Activated T-helper 17 cell treated with anti-CD3 and anti-CD28 coated beads, Interleukin-2, amount 50 U/mL, for 72 hours (primary cell): ENCODE measurements at regions not wholly inside any gene's neighbourhood (a gene's known extent, or its start where the extent isn't known, plus 50 kb on each side); places are given as distances from the start of the nearest gene placed in this dataset.

Source experiments
- ATAC-seq: fragments of 150-1000 bp; cut with Tn5 transposase; replicated peaks from 2 replicates; pipeline ENCODE4 v1.10.0; 2021; ENCODE audit warnings: mild to moderate bottlenecking, moderate library complexity
- H3K27ac Mint-ChIP-seq: one replicate; pipeline ENCODE4 v1.8.0; 2022; ENCODE audit warnings: mixed read lengths
- H3K27me3 Mint-ChIP-seq: one replicate; pipeline ENCODE4 v1.8.0; 2022; ENCODE audit warnings: mixed read lengths
- H3K36me3 Mint-ChIP-seq: one replicate; pipeline ENCODE4 v1.8.0; 2022; ENCODE audit warnings: low read depth, mild to moderate bottlenecking, mixed read lengths
- H3K4me1 Mint-ChIP-seq: one replicate; pipeline ENCODE4 v1.8.0; 2022; ENCODE audit warnings: mixed read lengths
- H3K4me3 Mint-ChIP-seq: one replicate; pipeline ENCODE4 v1.8.0; 2022; ENCODE audit warnings: mild to moderate bottlenecking, mixed read lengths
- H3K9me3 Mint-ChIP-seq: one replicate; pipeline ENCODE4 v1.8.0; 2022; ENCODE audit warnings: mixed read lengths

DNA sequence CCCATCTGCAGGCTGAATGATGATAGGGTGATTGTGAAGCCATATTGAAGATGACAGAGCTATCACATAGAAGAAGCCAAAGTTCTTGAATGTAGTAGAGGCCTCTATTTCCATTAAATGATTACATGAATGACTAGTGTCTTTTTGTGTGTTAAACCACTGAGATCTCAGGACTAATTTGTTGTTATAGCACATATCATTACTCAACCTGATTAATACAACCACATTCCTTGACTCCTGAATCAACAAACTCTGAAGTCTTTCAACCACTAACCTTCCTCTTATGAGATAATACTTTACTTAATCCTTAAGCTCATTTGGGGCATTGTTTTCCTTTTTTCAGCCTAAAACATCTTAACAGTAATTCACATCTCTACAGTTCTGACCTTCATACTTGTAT, 564.5 kb upstream of the ADAMTS9 start:
- no peak overlapping the region for H3K27ac Mint-ChIP-seq
- H3K4me1 Mint-ChIP-seq: no peaks in the 10 kb centered on the region
- peaks cover 9% of the 10 kb centered on the region for H3K9me3 Mint-ChIP-seq
- no peak for ATAC-seq
- no peaks in the 10 kb centered on the region for H3K36me3 Mint-ChIP-seq
- H3K4me3 Mint-ChIP-seq: no peak overlapping the region
- no peaks in the 10 kb centered on the region for H3K27me3 Mint-ChIP-seq

DNA sequence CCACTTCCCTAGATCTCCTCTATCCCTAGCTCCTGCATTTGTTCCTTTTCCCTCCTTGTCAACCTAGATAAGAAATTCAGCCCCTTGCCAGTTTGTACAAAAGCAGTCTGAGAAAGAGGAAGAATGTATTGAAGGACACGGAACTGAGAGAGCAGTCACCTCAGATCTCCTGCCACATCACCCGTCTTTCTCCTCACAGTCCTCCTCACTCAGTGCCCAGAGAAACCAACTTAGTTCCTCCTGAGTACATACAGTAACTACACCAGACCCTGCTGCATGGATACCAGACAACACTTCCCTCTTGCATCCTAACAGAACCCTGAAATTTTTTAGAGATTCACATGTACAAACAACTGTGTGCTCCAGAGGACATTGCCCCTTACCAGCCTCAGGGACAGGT, 563.6 kb upstream of the ADAMTS9 start:
- no peaks in the 10 kb centered on the region for H3K36me3 Mint-ChIP-seq
- no peak for ATAC-seq
- no peaks in the 10 kb centered on the region for H3K4me1 Mint-ChIP-seq
- H3K27ac Mint-ChIP-seq: no peak overlapping the region
- H3K27me3 Mint-ChIP-seq: no peaks in the 10 kb centered on the region
- no peak overlapping the region for H3K4me3 Mint-ChIP-seq
- peaks cover 9% of the 10 kb centered on the region for H3K9me3 Mint-ChIP-seq

DNA sequence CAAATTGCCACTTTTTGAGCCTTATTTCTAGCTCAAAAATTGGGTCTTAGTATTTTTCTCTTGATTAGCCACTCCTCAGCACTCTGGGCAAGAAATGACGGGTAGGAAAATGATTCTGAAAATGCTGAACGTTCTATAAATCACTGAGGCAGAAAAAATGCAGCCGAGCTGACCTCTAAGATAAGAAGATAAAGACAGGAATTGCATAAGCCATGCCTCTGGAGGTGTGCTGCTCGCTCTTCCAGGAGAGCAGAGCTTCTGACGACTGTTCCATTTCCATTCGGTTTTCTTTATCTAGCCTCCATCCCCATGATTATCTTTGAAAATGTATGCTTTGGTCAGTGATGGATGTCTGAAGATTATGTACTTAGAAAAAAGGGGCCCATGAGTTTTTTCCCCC, 558.8 kb upstream of the ADAMTS9 start:
- H3K36me3 Mint-ChIP-seq: no peaks in the 10 kb centered on the region
- H3K27ac Mint-ChIP-seq: no peak overlapping the region
- H3K4me1 Mint-ChIP-seq: no peaks in the 10 kb centered on the region
- no peak overlapping the region for H3K4me3 Mint-ChIP-seq
- H3K9me3 Mint-ChIP-seq: peaks cover 9% of the 10 kb centered on the region
- H3K27me3 Mint-ChIP-seq: no peaks in the 10 kb centered on the region
- no peak for ATAC-seq

DNA sequence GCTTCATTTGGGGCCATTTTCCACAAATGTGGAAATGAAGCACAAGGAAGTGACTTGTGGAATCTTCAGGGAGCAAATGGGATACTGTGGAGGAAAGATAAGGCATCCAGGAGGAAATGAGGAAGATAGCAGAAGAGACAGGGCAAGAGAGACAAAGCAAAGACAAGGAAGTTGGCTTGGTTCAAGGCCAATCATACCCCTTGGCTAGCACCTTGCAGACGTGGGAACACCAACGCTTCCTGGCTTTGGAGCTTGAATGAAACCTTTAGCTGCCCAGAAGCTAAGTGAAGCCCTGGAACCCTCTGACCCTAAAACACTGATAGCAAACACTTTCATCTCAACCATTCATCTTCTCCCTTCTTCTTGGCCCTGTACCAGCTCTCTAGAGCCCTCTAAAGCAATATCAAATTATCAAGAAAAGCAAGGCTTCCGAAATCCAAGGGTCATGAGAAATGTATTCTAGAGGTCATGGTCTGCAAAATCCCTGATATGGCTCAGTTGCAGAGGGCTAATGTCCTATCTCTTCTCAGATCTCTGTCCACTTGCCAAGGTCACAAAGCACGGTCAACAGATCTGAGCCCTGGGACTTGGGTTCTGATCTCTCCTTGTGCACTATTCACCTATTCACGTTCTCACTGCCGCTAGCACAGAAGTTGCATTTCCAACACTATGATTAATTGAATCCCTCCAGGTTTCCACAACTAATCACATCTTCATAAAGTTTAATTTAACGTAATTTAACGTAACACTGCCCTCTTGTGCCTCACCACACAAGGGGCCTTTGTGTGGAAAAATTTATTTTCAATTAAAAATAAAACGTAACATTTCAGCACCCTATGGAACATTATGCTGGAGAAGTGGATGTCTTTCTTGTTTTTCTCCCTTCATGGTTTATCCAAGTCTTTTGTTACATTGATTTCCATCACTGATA, 557.6 kb upstream of the ADAMTS9 start:
- no peak overlapping the region for H3K27ac Mint-ChIP-seq
- H3K9me3 Mint-ChIP-seq: peaks cover 17% of the 10 kb centered on the region
- no peaks in the 10 kb centered on the region for H3K4me1 Mint-ChIP-seq
- H3K27me3 Mint-ChIP-seq: no peaks in the 10 kb centered on the region
- no peak for ATAC-seq
- H3K36me3 Mint-ChIP-seq: no peaks in the 10 kb centered on the region
- H3K4me3 Mint-ChIP-seq: no peak overlapping the region

DNA sequence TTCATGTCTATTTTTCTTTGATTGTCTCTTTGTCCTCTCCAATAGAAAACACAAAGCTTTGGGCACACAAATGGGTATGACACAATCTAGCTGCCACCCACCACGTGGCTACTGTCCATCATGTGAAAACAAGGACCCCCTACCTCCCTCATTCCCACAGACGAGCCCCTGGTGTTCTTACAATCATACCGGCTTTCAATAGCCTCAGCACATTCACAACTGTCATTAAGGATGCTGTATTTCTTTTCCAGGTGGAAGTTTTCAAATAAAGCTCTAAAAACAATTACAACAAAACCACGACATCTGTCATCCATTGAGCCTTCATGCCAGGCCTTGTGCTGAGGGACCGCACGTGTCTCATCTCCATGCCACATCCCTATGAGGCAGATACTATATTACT, 552.6 kb upstream of the ADAMTS9 start:
- Mint-ChIP-seq H3K27ac (no peak overlapping the region), H3K9me3 (peaks cover 21% of the 10 kb centered on the region), H3K4me3 (no peak overlapping the region), H3K4me1 (no peaks in the 10 kb centered on the region), H3K27me3 (no peaks in the 10 kb centered on the region), H3K36me3 (no peaks in the 10 kb centered on the region)
- ATAC-seq: no peak

GRCh38 chr3:65238652-65239051, 550.9 kb upstream of the ADAMTS9 start:
- Mint-ChIP-seq H3K4me3 (no peak overlapping the region), H3K4me1 (no peaks in the 10 kb centered on the region), H3K36me3 (no peaks in the 10 kb centered on the region), H3K9me3 (peaks cover 21% of the 10 kb centered on the region), H3K27me3 (no peaks in the 10 kb centered on the region), H3K27ac (no peak overlapping the region)
- no peak for ATAC-seq

DNA sequence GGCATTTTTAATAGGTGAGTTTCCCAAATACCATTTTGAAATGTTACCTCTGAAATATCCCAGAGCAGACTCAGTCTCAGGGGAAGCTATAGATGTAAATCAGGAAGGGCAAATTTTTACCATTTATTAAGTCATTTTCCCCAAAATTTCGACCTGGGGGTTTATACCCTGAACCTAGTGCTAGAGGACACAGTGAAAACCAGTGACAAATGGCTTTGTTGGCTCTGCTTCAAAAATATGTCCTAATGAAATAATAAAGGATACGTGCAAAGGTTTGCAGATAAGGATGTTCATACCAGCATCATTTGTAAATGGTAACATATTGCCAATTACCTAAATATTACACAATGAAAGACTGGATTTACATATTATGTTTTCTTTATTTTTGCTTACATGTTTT, 546.7 kb upstream of the ADAMTS9 start:
- ATAC-seq: no peak
- Mint-ChIP-seq H3K27me3 (no peaks in the 10 kb centered on the region), H3K4me3 (no peak overlapping the region), H3K27ac (no peak overlapping the region), H3K4me1 (no peaks in the 10 kb centered on the region), H3K36me3 (no peaks in the 10 kb centered on the region), H3K9me3 (peaks cover 14% of the 10 kb centered on the region)

GRCh38 chr3:65233561-65233960, 545.8 kb upstream of the ADAMTS9 start:
- H3K27ac Mint-ChIP-seq: no peak overlapping the region
- no peak for ATAC-seq
- H3K9me3 Mint-ChIP-seq: peaks cover 15% of the 10 kb centered on the region
- H3K36me3 Mint-ChIP-seq: no peaks in the 10 kb centered on the region
- no peaks in the 10 kb centered on the region for H3K4me1 Mint-ChIP-seq
- H3K4me3 Mint-ChIP-seq: no peak overlapping the region
- H3K27me3 Mint-ChIP-seq: no peaks in the 10 kb centered on the region

DNA sequence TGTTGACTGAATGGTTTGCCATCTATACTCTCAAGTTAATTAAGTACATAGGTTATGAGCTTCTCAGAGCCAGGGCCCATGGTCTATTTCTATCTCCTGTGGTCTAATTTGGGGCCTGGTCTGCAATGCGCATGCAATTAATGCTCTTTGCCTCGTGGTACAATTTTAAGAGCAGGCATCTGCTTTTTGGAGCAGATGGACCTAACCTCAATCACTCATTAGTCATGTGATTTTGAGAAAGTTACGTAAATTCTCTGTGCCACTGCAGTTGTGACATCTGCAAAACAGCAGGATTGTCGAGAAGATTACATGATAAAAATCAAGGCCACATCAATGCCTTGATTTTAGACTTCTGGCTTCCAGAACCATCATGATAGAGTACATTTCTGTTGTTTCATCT, 543.7 kb upstream of the ADAMTS9 start:
- Mint-ChIP-seq H3K4me3 (no peak overlapping the region), H3K27ac (no peak overlapping the region), H3K4me1 (no peaks in the 10 kb centered on the region)

GRCh38 chr3:65230261-65231139, 542.7 kb upstream of the ADAMTS9 start:
- H3K9me3 Mint-ChIP-seq: peaks cover 8% of the 10 kb centered on the region
- H3K4me3 Mint-ChIP-seq: no peak overlapping the region
- H3K27me3 Mint-ChIP-seq: no peaks in the 10 kb centered on the region
- no peak overlapping the region for H3K27ac Mint-ChIP-seq
- ATAC-seq: no peak
- H3K36me3 Mint-ChIP-seq: no peaks in the 10 kb centered on the region
- no peaks in the 10 kb centered on the region for H3K4me1 Mint-ChIP-seq

More for the DNA sequence above, 543.7 kb upstream of the ADAMTS9 start:
- H3K27me3 Mint-ChIP-seq: no peaks in the 10 kb centered on the region
- H3K9me3 Mint-ChIP-seq: peaks cover 12% of the 10 kb centered on the region
- ATAC-seq: no peak
- H3K36me3 Mint-ChIP-seq: no peaks in the 10 kb centered on the region

DNA sequence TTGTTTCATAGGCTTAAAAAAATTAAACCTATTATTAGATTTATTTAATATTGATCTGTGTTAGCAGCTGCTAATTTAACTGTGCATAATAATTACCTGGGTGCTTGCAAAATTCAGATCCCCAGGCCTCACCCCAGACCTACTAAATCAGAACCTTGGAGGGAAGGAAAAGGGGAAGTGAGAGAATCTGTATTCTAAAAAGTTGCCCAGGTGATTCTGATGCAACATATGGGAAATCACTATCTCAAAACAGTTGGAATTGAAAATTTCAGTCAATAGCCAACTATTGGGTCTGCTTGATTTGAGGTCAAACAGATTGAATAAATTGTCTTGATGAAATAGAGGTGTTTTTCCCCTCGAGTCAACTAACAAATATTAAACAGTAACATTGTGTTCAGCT, 538.5 kb upstream of the ADAMTS9 start:
- H3K36me3 Mint-ChIP-seq: no peaks in the 10 kb centered on the region
- H3K9me3 Mint-ChIP-seq: peaks cover 9% of the 10 kb centered on the region
- no peak overlapping the region for H3K27ac Mint-ChIP-seq
- no peaks in the 10 kb centered on the region for H3K27me3 Mint-ChIP-seq
- ATAC-seq: no peak
- no peak overlapping the region for H3K4me3 Mint-ChIP-seq
- no peaks in the 10 kb centered on the region for H3K4me1 Mint-ChIP-seq

DNA sequence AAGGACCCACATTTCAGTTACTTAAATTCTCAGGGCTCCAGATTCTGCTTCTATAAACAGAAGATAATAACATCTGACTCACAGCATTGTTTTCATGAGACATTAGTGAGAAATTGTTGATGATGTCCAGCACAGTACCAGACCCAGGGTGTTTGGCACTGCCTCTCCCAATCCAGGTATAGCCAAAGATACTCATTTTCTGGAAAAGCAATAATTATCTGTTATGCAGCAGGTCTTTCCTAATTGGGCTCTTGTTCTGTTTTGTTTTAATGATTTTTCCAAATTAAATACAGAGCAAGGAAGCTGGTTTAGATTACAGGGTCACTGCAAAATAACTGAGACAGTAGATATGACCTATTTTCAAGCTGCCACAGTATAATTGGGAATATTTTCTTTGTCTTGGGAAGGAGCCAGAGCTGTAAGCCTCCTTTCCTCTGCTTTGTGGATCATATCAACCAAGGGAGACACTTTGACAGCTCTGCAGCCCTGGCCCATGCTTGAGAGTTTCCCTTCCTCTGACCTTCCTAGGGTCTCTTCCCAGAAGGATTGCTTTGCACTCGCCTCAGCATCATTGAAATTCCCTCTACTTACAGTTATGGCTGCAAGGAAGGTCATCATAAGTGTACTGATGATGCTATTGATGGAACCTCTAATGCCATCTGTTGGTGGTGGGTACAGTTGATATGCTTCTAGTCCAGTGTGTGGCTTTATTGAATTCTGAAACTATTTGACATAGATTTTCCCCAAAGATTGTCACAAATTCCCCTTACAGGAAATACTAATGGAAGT, 522.4 kb upstream of the ADAMTS9 start:
- H3K27me3 Mint-ChIP-seq: no peaks in the 10 kb centered on the region
- peaks cover 22% of the 10 kb centered on the region for H3K9me3 Mint-ChIP-seq
- H3K36me3 Mint-ChIP-seq: no peaks in the 10 kb centered on the region
- H3K27ac Mint-ChIP-seq: no peak overlapping the region
- H3K4me3 Mint-ChIP-seq: no peak overlapping the region
- ATAC-seq: no peak
- H3K4me1 Mint-ChIP-seq: no peaks in the 10 kb centered on the region

DNA sequence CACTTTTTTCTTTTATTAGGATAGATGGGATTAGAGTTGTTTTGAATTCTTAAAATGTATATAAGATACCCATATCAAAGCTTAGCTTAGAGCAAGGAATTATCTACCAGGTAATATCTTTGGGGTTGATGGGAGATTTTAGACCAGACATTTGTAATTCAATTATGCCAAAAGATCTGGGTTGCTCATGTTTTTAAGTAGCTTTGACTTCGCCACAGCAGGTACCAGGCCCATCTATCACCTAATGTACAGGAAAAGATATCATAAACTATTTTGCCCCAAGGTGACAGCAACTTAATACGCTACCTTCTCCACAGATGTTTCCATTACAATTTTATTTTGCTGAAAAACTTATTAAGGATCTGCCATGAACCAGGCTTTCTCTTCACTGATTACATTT, 514.6 kb upstream of the ADAMTS9 start:
- Mint-ChIP-seq H3K4me3 (no peak overlapping the region), H3K27me3 (no peaks in the 10 kb centered on the region), H3K4me1 (no peaks in the 10 kb centered on the region), H3K36me3 (no peaks in the 10 kb centered on the region), H3K27ac (no peak overlapping the region), H3K9me3 (peaks cover 10% of the 10 kb centered on the region)
- no peak for ATAC-seq

- ATAC-seq: no peak
- H3K9me3 Mint-ChIP-seq: peaks cover 10% of the 10 kb centered on the region
Measured at GRCh38 chr3:65201926-65202325, 514.1 kb upstream of the ADAMTS9 start.

More at GRCh38 chr3:65201926-65202325, 514.1 kb upstream of the ADAMTS9 start:
- Mint-ChIP-seq H3K36me3 (no peaks in the 10 kb centered on the region), H3K4me1 (no peaks in the 10 kb centered on the region), H3K27ac (no peak overlapping the region), H3K4me3 (no peak overlapping the region), H3K27me3 (no peaks in the 10 kb centered on the region)
